ENCODE measurements at regions not wholly inside any gene's neighbourhood (a gene's known extent, or its start where the extent isn't known, plus 50 kb on each side); places are given as distances from the start of the nearest gene placed in this dataset.
"Not testable (repeated sequence)": the region's sequence is repeated elsewhere in the genome, so short reads cannot be mapped to it uniquely, and the experiment has no call there.

DNA sequence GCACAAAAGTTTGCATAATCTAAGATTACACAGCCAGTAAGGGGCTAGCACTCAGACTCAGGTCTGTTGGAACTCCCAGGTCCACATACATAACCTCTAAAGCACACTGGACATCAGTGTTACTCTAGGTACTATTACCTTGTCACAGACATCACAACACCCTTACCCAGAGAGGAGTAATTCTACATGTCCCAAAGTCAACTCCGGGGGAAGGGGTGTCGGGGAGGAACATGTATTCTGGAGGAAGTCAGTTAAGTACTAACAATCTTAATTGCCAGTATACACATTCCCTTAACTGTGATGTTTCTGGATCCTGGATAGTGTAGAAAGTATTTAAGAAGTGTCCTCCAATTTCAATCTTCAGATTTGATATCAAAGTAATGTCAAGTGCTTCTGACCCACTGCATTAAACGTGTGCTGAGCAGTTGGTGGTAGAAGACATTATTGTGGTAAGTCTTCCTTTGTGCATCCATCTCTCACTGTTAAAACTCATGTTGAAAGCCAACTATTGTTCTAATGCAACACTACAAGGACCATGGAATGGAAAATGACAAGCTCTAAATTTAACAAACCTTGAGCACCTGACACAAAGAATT, 155.4 kb downstream of the CRPPA start:
- DNase-seq, result no peak

DNA sequence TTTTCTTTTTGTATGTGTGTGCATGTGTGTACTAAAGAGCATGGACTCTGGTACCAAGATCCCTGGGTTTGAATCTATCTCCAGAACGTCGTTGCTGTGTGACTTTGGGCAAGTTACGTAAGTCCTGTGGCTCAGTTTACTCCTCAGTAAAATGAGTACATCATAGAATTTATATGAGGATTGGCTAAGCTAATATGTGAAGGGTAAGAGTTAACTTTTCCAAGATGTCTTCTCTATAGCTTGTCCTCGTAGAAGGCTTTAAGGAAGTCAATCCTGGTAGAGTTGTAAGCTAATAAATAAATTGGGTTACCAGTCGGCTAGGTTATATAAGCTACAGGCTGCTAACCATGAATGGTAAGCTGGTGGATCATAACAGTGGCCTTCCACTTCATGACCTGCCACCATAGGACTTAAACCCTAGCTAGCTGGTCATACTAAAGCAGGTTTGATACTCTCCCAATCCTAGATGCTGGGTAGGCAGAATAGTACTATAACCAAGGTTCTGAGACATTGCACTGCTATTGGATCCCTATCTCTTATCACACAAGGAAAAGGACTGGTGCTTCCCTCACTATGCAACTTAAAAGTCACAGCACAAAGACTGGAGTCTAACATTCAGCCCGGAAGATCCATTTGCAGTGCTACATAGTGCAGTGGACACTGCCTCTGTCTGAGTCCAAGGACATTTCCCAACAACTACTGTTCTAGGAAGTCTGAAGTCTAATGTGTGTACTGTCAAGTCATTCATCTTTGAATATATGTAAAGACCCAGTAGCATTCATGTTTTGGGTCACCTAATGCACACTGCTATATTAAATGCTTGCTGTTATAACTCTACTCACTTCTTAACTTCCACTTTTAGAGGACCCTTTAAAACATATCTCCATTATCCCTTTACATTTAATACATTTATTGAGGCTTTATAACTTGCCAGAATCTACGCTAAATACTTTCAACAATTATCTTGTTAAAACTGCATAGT, 156.2 kb downstream of the CRPPA start:
- no peak for DNase-seq

DNA sequence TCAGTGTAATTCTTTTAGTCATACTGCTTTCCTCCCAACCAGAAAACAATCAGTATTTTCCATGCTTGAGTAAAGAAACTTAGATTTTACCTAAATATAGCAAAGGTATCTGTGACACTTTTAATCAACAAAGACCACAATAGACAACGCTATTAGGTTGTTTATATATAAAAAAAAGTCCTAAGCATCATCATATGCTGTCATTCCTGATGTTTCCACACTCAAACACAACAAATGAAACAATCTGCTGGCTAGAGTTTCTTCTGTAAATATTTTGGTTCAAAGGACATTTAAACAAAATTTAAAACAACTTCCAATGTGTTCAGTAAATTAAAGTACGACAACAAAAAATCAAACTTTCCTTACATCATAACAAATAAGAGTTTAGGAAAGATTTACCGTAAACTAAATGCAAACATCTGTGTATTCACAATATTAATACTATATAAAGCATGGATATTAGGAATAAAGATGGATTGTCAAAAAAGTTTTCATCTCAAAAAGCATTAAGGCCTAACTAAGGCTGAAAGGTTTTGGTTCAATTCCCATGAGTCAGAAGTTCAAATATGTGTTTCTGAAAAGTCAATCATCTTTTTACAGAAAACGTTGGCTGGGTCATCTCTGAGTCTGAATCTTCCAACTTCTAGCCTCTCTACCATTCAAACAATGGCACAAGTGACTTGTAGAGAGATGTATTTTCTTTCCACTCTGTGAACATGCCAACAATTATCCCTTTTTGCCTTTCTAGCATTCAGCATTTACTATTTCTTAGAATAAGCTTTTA, 157.1 kb downstream of the CRPPA start:
- DNase-seq, result no peak

DNA sequence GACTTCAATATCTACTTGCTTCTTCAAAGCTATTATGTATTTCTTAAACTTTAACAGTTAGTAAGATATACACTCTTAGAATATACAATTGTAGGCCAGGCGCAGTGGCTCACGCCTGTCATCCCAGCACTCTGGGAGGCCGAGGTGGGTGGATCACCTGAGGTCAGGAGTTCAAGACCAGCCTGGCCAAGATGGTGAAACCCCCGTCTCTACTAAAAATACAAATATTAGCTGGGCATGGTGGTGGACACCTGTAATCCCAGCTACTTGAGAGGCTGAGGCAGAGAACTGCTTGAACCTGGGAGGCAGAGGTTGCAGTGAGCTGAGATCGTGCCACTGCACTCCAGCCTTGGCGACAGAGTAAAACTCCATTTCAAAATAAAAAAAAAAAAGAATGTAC, 158.0 kb downstream of the CRPPA start:
- DNase-seq, result not testable (repeated sequence)

DNA sequence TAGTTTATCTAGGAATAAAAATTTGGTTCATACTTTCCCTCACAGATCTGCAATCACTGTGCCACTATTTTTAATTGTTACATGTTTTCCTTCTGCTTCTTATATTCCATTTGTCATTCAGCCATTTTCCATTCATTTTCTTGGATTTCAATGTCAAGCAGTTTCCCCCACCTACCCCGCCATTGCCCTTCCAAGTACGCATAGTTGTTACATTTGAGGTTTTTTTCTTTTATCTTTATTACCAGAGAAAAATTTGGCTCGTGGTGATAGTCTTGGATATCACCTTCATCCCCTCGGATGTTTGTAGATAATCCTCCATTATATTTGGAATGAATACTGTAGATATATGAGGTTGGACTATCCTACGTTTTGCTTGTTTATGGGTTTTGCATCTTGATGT, 159.7 kb downstream of the CRPPA start:
- DNase-seq, result no peak

DNA sequence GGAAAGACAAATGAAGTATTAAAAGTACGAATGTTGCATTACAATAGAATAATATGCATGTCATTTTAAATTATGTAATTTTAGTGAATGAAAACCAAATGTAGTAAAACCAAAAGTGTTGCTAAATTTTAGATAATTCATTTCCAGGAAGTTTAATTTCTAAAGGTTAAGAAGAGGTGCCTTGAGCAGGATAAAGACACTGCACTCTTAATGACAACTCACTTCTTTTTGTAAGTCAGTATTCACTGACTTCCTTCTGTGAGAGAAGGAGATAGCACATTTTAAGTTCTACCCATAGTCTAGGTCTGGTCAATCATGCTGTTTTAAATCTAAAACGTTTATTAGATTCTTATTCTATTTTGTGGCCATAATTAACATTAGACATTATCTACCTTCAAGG, 160.2 kb downstream of the CRPPA start:
- DNase-seq, result no peak

DNA sequence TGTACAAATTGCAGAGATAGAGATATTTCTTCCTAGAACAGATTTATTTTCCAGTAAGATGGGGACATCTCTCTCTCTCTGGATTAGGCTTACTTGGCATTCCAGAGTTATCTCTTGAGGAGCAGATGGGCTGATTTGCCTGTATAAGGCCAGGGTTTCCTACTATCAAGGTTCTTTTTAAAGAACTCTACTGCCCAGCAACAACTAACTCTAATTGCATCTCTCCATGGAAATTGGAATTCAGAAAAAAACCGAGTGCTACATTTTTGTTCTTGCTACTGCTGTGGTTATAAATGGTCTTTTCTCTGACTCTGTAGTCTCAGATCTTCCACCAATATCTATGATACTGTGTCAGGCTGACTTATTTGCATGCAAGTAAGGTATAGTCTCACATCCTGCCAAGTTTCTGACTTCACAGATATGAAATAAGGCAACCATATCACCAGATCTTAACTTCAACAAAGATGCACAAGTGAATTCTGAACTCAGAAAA, 161.1 kb downstream of the CRPPA start:
- DNase-seq, result no peak

DNA sequence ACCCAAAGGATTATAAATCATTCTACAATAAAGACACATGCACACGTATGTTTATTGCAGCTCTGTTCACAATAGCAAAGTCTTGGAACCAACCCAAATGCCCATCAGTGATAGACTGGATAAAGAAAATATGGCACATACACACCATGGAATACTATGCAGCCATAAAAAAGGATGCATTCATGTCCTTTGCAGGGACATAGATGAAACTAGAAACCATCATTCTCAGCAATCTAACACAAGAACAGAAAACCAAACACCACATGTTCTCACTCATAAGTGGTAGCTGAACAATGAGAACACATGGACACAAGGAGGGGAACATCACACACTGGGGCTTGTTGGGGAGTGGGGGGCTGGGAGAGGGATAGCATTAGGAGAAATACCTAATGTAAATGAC, 164.9 kb downstream of the CRPPA start:
- DNase-seq, result not testable (repeated sequence)

DNA sequence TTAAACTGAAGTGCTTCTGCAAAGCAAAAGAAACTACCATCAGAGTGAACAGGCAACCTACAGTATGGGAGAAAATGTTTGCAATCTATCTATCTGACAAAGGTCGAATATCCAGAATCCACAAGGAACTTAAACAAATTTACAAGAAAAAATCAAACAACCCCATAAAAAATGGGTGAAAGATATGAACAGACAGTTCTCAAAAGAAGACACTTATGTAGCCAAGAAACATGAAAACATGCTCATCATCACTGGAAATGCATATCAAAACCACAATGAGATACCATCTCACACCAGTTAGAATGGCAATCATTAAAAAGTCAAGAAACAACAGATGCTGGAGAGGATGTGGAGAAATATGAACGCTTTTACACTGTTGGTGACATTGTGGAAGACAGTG, 165.4 kb downstream of the CRPPA start:
- not testable (repeated sequence) for DNase-seq

DNA sequence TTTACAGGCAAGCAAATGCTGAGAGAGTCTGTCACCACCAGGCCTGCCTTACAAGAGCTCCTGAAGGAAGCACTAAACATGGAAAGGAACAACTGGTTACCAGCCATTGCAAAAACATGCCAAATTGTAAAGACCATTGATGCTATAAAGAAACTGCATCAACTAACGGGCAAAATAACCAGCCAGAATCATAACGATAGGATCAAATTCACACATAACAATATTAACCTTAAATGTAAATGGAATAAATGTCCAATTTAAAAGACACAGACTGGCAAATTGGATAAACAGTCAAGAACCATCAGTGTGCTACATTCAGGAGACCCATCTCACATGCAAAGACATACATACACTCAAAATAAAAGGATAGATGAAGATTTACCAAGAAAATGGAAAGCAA, 170.7 kb downstream of the CRPPA start:
- not testable (repeated sequence) for DNase-seq

DNA sequence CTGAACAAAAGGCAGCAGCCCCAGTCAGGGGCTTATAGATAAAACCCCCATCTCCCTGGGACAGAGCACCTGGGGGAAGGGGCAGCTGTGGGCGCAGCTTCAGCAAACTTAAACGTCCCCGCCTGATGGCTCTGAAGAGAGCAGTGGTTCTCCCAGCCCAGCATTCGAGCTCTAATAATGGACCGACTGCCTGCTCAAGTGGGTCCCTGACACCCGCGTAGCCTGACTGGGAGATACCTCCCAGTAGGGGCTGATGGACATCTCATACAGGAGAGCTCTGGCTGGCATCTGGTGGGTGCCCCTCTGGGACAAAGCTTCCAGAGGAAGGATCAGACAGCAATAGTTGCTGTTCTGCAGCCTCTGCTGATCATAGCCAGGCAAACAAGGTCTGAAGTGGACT, 172.1 kb downstream of the CRPPA start:
- not testable (repeated sequence) for DNase-seq

DNA sequence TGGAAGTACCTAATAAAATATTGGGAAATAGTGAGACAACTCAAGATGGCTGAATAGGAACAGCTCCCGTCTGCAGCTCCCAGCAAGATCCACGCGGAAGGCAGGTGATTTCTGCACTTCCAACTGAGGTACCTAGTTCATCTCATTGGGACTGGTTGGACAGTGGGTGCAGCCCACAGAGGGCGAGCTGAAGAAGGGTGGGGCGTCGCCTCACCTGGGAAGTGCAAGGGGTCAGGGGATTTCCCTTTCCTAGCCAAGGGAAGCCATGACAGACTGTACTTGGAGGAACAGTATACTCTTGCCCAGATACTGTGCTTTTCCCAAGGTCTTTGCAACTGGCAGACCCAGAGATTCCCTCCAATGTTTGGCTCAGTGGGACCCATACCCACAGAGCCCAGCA, 172.8 kb downstream of the CRPPA start:
- not testable (repeated sequence) for DNase-seq

DNA sequence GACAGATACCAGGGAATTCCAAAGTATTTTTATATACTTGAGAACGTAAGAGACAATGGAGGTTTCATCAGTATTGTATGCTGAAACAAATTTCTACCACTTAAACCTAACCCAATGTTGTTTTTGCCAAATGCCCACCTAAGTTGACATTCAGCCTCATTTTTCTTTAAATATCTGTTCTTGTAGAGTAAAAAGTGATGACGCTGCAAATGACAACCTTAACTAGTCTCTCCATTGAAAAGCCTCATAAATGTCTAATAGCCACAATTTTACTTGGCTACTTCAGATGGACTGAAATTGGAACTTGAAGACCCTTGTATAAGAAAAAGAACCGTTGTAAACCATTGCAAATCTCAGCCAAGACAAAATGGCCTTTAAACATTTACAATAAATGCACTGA, 176.9 kb downstream of the CRPPA start:
- DNase-seq, result no peak

DNA sequence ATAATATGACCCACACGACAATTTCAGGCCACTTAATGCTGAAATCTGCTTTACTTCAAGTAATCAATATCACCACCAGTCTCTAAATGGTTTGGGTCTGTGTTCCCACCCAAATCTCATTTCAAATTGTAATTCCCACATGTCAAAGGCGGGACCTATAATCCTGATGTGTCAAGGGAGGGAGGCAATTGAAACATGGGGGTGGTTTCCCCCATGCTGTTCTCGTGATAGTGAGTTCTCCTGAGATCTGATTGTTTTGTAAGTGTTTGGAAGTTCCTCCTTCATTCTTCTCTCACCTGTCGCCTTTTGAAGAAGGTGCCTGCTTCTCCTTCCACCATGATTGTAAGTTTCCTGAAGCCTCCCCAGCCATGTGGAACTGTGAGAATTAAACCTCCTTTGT, 178.4 kb downstream of the CRPPA start:
- DNase-seq, result no peak

DNA sequence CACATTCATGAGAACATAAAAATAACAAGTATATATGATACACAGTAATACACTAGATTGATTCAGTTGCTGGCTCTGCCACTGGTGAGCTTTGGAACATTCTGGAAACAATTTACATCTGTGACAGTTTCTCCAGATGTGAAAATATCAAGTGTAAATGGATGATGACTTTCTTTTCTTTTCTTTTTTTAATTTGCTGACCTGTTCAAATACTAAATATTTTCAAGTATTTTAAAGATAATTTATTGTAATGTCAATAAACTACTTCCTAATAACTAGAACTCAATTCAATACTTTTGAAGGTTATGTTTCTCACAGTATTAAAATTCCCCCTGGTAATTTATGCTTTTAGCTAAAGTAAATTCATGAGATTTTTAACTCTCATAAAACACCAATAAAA, 180.3 kb downstream of the CRPPA start:
- DNase-seq, result no peak

DNA sequence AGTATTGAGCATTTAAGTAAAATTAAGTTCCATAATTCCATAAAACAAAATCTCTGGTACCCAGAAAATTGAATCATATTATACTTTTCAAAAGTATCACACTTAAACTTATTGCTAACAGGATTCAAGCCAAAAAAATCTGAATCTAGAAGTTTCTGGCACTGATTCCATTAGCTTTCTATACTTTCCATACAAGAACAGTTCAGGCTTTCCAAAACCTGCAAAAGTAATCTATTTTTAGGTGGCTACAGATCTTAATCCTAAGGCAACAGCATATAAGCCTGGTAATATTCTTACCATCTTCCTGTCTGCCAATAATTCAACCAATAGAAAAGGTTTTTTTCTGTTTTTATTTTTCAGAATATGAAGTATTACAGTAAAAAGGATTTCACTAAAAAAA, 185.0 kb downstream of the CRPPA start:
- no peak for DNase-seq

DNA sequence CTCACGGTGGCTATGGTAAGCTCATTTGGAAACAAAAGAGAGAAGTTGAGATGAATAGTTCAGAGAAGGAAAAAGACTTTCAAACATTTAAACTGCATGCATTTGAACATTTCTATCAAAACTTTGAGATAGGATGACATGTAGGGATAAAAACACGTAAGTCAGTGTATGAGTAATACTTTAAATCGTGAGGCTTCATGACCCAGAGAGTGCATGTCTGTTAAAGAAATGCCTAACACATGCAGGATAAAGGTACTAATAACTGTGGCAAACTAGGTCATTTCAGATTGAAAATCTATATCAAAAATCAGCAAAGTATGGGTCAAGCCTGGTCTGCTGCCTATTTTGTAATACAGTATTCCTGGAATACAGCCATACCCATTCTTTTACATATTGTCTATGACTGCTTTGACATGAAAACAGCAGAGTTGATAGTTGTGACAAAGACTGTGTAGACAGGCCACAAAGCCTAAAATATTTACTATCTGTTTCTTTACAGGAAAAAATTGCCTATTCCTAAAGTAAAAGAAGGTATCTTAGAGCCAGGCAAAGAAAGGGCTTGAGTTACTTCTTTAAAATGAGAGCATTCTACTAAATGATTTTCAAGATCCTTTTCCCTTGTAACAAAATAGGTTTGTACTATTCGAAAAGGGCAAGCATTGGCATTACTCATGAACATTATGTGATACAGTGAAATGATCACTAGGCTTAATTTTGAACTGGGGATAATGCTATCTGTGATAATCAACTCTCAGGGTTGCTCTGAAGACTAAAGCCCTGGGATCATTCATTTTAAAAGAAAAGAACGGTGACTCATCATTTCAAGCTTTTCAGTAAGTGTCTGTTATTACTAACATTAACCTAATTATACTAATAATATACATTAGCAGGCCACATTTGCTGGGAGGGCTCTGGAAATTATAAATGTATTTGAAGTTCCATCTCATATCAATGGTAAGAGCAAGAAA, 185.9 kb downstream of the CRPPA start:
- no peak for DNase-seq

DNA sequence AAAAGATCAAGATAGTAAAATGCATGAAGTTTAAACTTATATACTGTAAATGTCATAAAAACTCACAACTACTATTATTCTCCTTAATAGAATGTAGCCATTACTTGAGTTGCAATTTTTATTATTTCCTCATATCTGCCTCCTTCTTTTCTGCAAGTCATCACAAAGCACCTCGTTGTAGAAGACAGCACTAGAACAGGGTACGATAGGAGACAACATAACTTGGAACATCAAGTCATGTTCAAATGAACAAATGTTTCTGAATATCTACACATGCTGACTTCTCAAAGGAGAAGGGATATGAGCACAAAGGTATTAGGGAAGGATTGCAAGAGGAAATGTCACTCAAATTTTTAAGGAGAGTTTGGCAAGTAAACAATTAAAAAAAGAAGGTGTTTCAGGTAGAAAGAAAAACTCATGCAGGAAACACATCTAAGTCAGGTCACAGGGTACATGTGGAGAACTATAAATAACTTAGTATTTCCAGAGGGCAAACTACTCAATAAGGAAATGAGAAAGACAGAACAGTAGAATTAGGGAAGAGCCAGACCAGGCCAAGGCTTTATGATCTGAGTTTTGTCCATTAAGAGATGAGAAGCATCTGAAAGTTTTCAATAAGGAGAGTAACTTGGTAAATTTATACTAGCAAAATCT, 186.7 kb downstream of the CRPPA start:
- DNase-seq, result no peak

DNA sequence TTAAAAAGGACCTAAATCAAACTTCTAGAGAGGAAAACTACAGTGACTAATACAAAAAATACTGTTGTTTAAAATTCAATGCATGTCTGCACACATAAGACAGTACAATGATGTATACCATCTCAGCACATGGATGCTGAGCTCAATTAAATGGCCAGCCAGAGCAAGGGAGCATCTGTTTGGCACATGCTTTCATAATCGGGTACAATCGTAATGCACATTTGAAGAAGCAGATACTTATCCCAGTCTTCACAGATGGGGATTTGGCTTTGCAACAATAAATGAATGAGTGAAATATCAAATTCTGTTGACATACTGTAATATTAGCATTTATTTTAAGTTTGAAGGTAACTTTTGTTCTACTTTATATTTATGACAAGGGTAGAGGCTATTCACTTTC, 187.8 kb downstream of the CRPPA start:
- no peak for DNase-seq

DNA sequence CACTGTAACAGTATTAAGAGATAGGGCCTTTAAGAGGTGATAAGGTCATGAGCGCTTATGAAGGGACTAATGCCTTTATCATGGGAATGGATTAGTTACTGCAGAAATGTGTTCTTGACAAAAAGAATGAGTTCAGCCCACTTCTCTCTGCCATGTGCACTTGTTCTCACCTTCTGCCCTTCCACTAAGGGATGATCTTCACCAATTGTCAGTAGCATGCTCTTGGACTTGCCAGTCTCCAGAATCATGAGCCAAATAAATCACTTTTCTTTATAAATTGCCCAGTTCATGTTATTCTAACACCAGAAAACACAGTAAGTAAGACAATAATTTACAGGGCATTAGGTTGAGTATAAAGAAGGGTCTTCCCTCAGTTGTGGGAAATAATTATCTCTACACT, 189.1 kb downstream of the CRPPA start:
- no peak for DNase-seq

DNA sequence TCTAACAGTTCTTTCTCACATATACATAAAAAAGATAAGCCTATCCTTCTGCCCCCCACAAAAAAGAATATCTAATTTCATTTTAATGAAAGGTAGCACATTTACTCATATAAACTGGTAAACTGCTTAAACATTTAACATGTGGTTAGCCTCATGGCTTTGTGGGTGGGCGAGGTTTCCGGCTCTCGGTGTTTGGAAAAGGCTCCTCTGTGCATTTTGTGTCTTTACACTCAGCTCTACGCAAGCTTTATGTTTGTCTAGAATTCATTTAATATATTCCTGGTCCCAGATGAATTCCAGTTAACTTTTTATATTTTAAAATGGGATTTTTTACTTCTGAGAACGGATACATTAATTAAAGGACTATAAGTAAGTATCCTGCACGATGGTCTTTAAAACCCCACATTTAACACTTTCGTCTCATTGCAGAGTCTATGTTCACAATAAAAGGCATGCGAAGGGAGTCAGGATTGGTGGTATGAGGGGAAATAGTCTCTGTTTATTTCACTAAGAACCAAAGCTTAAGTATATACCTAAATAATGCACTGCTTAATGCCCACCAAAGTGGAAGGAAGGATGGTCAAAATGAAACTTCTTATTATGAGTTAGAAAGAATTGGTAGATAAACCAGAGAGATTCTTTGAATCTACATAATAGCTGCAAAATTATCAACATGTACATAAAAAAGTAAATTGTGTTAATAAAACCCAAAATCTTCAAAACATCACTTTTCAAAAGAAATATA, 197.2 kb downstream of the CRPPA start:
- peak in 1 of 2 experiments; percentile 5 for DNase-seq
